ENCODE measurements at regions not wholly inside any gene's neighbourhood (a gene's known extent, or its start where the extent isn't known, plus 50 kb on each side); places are given as distances from the start of the nearest gene placed in this dataset.
A peak's percentile ranks its signal among the peaks of the same experiment; 100 is the strongest.

- Histone ChIP-seq H3K4me3 (replicated peaks; ENCODE audit: low read depth, low read length) (0 out of 2 replicates have a peak overlapping the region, but pooled peaks have one; percentile 23), H3K27me3 (replicated peaks; ENCODE audit: control insufficient read depth, insufficient read depth, low read length) (no peaks in the 10 kb centered on the region), H3K36me3 (ENCODE audit: control insufficient read depth, insufficient read depth, low read length) (no peaks in the 10 kb centered on the region)
- TF ChIP-seq, protein P1, sequence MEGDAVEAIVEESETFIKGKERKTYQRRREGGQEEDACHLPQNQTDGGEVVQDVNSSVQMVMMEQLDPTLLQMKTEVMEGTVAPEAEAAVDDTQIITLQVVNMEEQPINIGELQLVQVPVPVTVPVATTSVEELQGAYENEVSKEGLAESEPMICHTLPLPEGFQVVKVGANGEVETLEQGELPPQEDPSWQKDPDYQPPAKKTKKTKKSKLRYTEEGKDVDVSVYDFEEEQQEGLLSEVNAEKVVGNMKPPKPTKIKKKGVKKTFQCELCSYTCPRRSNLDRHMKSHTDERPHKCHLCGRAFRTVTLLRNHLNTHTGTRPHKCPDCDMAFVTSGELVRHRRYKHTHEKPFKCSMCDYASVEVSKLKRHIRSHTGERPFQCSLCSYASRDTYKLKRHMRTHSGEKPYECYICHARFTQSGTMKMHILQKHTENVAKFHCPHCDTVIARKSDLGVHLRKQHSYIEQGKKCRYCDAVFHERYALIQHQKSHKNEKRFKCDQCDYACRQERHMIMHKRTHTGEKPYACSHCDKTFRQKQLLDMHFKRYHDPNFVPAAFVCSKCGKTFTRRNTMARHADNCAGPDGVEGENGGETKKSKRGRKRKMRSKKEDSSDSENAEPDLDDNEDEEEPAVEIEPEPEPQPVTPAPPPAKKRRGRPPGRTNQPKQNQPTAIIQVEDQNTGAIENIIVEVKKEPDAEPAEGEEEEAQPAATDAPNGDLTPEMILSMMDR (IDR thresholded peaks at IDR 0.05; ENCODE audit: insufficient read depth, low read length, poor library complexity, severe bottlenecking): peak; percentile 99
- DNase-seq (ENCODE audit: extremely low read depth, insufficient read length): peak; percentile 84
Measured at GRCh38 chr12:69157023-69157655, 82.2 kb upstream of the CPSF6 start.

DNA sequence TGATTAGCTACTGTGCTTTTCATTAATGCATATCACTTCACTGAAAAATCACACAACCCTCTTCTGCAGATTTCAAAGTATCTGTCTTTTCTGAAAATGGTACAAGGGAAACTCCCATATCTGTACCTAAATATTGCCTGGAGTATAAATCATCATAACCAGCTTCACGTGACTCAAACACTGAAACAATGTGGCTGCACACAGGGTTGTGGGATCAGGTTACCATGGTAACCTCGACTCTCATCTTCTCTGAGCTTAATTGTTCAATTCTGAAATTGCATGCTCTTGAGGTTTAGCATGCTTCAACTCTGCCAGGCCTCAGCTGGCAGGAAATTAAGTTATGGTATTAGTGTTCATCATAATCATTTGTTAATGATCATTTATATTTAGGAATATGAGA lies 77.5 kb upstream of the CPSF6 start:
- TF ChIP-seq, protein P1 (IDR thresholded peaks at IDR 0.05; ENCODE audit: insufficient read depth, low read length, poor library complexity, severe bottlenecking): no peak
- no peaks in the 10 kb centered on the region for H3K27me3 ChIP-seq (replicated peaks; ENCODE audit: control insufficient read depth, insufficient read depth, low read length)
- H3K4me3 ChIP-seq (replicated peaks; ENCODE audit: low read depth, low read length): no peak overlapping the region
- H3K36me3 ChIP-seq (ENCODE audit: control insufficient read depth, insufficient read depth, low read length): no peaks in the 10 kb centered on the region
- DNase-seq (ENCODE audit: extremely low read depth, insufficient read length): peak; percentile 33

GRCh38 chr12:69163681-69164362 lies 75.5 kb upstream of the CPSF6 start:
- no peak overlapping the region for H3K4me3 ChIP-seq (replicated peaks; ENCODE audit: low read depth, low read length)
- DNase-seq (ENCODE audit: extremely low read depth, insufficient read length): no peak
- H3K36me3 ChIP-seq (ENCODE audit: control insufficient read depth, insufficient read depth, low read length): no peaks in the 10 kb centered on the region
- no peaks in the 10 kb centered on the region for H3K27me3 ChIP-seq (replicated peaks; ENCODE audit: control insufficient read depth, insufficient read depth, low read length)
- TF ChIP-seq, protein P1 (IDR thresholded peaks at IDR 0.05; ENCODE audit: insufficient read depth, low read length, poor library complexity, severe bottlenecking): no peak

- no peak overlapping the region for H3K4me3 ChIP-seq (replicated peaks; ENCODE audit: low read depth, low read length)
- TF ChIP-seq, protein P1 (IDR thresholded peaks at IDR 0.05; ENCODE audit: insufficient read depth, low read length, poor library complexity, severe bottlenecking): no peak
- no peaks in the 10 kb centered on the region for H3K27me3 ChIP-seq (replicated peaks; ENCODE audit: control insufficient read depth, insufficient read depth, low read length)
- DNase-seq (ENCODE audit: extremely low read depth, insufficient read length): no peak
- no peaks in the 10 kb centered on the region for H3K36me3 ChIP-seq (ENCODE audit: control insufficient read depth, insufficient read depth, low read length)
Measured at GRCh38 chr12:69167648-69168165, 71.7 kb upstream of the CPSF6 start.

DNA sequence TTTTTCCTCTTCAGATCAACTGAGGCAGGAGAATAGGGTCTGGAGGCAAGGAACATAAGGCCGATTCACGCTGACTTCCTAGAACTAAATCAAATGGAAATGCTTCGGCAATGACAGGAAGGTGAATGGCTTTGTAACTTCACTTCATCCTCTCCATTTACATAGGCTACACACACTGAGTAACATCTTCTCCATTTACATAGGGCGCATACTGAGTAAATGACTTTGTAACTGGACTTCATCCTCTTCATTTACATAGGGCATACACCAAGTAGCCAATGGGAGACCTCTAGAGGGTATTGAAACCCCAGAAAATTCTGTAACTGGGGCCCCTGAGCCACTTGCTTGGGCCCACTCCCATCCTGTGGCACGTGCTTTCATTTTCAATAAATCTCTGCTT lies 71.0 kb upstream of the CPSF6 start:
- TF ChIP-seq, protein P1 (IDR thresholded peaks at IDR 0.05; ENCODE audit: insufficient read depth, low read length, poor library complexity, severe bottlenecking): no peak
- Histone ChIP-seq H3K36me3 (ENCODE audit: control insufficient read depth, insufficient read depth, low read length) (no peaks in the 10 kb centered on the region), H3K4me3 (replicated peaks; ENCODE audit: low read depth, low read length) (no peak overlapping the region), H3K27me3 (replicated peaks; ENCODE audit: control insufficient read depth, insufficient read depth, low read length) (no peaks in the 10 kb centered on the region)
- DNase-seq (ENCODE audit: extremely low read depth, insufficient read length): no peak
